HG03196 (cell line): ENCODE measurements at regions not wholly inside any gene's neighbourhood (a gene's known extent, or its start where the extent isn't known, plus 50 kb on each side); places are given as distances from the start of the nearest gene placed in this dataset.
"Not testable (repeated sequence)": the region's sequence is repeated elsewhere in the genome, so short reads cannot be mapped to it uniquely, and the experiment has no call there.

Source experiments
- ATAC-seq: cut with Tn5 transposase; IDR thresholded peaks from one replicate; pipeline ENCODE4 v1.9.1; 2021; ENCODE audit not compliant: unreplicated experiment

GRCh38 chr16:22624800-22625533 lies 114.3 kb downstream of the NPIPB5 start:
- no peak for ATAC-seq

- ATAC-seq = no peak
These were observed 115.3 kb downstream of the NPIPB5 start for GRCh38 chr16:22625967-22626366.

- no peak for ATAC-seq
These were observed 116.4 kb downstream of the NPIPB5 start for GRCh38 chr16:22627043-22627442.

- ATAC-seq = no peak
These were observed 118.3 kb downstream of the NPIPB5 start for GRCh38 chr16:22628994-22629393.

GRCh38 chr16:22630242-22630641 lies 119.6 kb downstream of the NPIPB5 start:
- ATAC-seq = no peak

DNA sequence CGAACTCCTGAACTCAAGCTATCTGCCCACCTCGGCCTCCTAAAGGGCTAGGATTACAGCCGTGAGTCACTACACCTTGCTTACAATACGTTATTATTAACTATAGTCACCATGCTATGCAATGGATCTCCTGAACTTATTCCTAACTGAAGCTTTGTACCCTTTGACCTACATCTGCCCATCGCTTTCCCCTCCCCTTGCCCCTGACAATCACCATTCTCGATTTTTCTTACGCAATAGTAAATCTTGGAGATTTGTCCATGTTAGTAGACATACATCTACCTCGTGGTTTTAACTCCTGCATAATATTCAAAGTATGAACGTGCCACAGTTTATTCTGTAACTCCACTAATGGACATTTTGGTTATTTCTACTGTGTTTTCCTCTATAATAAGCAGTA lies 120.6 kb downstream of the NPIPB5 start:
- ATAC-seq = no peak

GRCh38 chr16:22632606-22633005 lies 121.9 kb downstream of the NPIPB5 start:
- ATAC-seq = no peak

- no peak for ATAC-seq
These were observed 122.6 kb downstream of the NPIPB5 start for GRCh38 chr16:22633280-22633679.

DNA sequence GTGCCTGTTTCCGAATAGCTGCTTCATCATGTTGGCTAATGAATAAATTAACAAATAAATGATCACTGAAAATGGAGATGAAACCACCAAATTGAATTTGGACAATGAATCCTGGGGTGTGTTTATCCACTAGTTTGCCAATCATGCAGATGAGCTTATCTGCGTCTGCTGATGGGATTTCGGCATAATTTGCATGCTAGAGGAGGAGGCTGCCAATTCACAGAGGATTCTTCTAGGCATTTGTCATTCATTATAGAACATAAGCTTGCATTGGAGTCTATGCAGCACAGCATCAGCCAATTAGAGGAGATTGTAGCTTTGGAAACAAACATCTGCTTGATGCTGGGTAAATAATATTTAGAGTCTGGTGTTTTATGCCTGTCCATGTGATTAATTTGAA lies 123.1 kb downstream of the NPIPB5 start:
- ATAC-seq = no peak

DNA sequence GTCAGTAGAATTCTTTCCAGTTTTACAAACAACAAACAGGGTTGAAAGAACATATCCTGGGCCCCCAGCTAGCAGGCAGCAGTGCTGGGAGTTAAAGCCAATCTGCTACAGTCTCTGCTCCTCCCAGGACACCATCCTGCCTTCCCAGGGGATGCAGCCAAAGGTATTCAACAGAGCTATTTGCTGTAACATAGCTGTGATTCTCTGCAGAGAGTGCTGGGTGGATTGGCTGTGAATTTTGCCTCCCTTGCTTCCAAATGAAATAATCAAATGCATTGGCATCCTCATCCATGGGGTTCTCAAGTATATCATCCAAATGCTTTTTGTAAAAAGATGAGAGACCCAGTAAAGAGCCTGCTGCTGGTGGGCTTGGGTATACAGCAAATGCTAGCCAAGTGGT lies 124.3 kb downstream of the NPIPB5 start:
- no peak for ATAC-seq

- no peak for ATAC-seq
These were observed 124.7 kb downstream of the NPIPB5 start for GRCh38 chr16:22635357-22635761.

GRCh38 chr16:22635801-22636200 lies 125.1 kb downstream of the NPIPB5 start:
- no peak for ATAC-seq

DNA sequence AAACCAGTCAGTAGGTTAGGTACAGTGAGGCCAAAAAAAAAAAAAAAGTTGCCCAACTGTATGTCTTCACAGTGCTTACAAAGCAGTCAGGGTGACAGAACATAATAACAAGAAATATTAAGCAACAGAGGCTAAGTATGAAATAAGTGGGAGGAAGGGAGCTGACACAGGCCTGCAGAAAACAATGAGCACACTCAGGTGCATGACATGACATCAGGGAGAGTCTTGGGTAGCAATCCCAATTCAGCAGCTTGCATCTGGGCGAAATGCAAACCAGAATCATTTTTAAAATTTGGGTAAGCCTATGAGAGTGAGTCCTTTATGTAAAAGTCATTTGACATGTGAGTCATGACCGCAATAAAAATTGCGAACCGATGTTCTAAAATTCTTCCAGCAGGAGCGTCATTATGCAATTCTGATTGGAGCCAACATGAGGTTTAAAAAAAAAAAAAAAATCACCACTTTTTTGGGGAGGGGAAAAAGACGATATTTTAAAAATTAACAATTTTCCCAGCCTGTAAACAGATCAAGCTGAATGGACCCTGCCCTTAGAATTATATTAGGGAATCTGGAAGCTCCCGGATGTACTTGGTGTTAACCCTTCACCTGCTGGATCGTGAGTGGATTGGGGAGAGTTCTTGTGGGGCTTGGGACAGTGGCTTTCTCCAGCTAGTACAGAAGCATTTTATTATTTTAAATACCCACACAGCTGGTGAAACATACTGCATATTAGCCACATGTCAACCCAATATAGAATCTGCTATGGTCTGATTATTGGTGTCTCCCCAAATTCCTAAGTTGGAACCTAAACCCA lies 127.9 kb downstream of the NPIPB5 start:
- ATAC-seq = no peak

DNA sequence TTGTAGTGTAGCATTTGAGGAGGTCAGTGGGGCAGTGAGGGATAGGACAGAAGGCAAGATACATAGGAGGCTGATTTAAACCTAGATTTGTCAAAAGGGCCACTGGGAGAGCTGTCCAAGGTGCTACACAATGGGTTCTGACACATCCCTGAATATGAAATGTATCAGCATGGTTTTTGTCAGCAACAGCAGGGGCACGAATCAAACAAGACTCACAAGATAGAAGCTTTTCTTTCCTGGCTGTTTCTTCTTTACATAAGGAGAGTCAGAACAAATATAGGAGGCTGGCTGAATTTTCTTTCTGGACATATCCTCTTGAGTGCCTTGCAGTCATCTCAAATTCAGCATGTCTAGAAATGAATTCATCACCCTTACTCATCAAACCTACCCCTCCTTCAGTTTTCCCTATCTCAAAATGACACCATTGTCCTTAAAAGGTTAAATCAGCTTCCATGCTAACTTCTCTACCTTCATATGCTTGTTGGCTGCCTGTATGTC lies 130.5 kb downstream of the NPIPB5 start:
- no peak for ATAC-seq

DNA sequence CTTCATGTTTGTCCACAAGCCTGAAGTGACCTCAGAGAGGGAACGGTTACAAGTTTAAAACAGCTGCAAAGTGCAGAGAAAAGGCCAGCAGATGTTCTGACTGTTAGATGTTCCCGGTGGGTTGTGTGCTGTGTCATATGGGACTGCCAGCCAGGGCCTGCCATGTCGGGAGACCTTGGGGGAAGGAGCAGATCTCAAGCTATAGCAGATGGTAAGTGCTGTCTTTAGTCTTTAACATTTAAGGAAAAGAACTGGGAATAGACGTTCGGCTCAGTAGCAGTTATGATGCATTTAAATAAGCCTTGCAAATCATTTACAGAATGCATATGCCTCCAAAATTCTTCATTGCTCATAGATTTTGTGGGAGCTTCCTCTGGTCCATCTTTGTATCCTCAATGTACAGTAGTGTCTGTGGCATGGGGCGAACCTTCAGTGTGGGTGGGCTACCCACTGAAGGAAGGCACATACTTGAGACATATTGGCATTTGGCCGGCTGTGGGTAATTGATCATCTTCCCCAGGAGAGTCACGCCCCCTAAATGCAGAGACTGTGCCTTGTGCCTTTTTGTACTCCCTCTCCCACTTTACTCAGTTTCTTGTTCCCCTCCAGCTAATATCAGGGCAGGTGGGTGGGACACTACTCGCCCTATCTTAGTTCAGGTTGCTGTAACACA lies 131.9 kb downstream of the NPIPB5 start:
- ATAC-seq = no peak

GRCh38 chr16:22643203-22643602 lies 132.5 kb downstream of the NPIPB5 start:
- ATAC-seq = not testable (repeated sequence)

GRCh38 chr16:22643886-22644285 lies 133.2 kb downstream of the NPIPB5 start:
- ATAC-seq = no peak

GRCh38 chr16:22645868-22646267 lies 135.2 kb downstream of the NPIPB5 start:
- no peak for ATAC-seq

DNA sequence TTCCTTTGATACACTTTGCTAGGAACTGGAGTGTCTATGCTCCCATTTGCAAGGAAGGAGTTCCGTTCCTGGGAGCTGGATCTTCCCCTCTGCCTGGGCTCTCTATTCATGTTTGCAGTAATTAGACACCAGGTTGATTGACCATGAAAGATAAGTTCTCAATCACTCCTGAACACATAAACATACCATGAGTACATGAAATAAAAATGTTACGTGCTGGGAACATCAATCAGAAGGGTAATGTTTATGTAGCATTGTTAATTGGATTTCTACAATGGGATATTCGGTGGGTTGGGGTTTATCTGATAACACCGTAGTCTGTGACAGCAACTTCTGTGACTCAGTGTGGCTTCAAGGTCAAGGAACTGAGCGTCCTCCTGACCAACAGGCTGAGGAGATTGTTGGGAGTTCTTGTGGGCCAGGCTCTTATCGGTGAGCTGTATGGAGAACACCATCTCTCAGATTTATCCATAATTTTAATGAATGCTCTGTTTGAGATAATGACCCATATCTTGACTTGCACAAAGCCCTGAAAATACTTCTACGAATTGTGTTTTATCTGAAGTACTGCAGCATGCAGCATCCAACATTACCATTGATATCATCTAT lies 136.4 kb downstream of the NPIPB5 start:
- ATAC-seq = no peak

GRCh38 chr16:22648141-22648540 lies 137.4 kb downstream of the NPIPB5 start:
- ATAC-seq = no peak

GRCh38 chr16:22648941-22649340 lies 138.2 kb downstream of the NPIPB5 start:
- ATAC-seq = no peak
